MM.1S (cell line): ENCODE measurements at regions not wholly inside any gene's neighbourhood (a gene's known extent, or its start where the extent isn't known, plus 50 kb on each side); places are given as distances from the start of the nearest gene placed in this dataset.

ENCODE experiments used
- EZH2 ChIP-seq: fragments of 300-600 bp; sonication (generic); optimal IDR thresholded peaks from 2 replicates; pipeline ENCODE3; 2017; ENCODE audit warnings: low read depth, mild to moderate bottlenecking, antibody characterized with exemption, low read length, mixed read lengths
- EZH2phosphoT487 ChIP-seq: fragments of 300-600 bp; sonication (generic); IDR thresholded peaks from 2 replicates; pipeline ENCODE4 v1.6.1; 2018; ENCODE audit warnings: antibody characterized with exemption, low read length
- TF ChIP-seq, protein P1 (sequence below): fragments of 300-600 bp; sonication (generic); IDR thresholded peaks from 2 replicates; pipeline ENCODE4 v1.5.1; 2016; ENCODE audit warnings: antibody characterized with exemption, low read length, mixed read lengths

DNA sequence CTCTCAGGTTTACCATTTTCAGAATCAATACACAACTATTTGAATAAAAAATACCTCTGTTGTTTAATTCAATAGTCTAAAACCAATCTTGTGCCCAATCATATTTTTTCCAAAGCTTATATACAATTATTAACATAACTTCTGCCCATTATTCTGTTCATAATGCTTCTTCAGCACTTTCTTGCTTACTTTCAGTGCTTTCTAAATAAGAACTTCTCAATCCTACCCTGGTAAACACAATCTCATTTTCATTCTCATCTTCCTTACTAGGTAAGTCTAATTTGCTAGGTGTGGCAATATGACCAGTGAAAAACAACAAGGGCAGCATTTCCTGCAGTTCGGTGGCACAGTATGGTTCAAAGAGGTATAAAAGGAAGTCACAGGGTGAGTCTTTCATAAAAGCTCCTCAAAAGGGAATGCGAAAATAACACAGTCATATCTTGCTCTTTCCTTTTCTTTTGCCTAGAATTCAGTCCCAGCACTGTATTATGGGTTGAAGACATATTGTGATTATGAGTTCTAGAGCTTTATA is 103.5 kb downstream of the FOXG1 start:
- TF ChIP-seq, protein P1, sequence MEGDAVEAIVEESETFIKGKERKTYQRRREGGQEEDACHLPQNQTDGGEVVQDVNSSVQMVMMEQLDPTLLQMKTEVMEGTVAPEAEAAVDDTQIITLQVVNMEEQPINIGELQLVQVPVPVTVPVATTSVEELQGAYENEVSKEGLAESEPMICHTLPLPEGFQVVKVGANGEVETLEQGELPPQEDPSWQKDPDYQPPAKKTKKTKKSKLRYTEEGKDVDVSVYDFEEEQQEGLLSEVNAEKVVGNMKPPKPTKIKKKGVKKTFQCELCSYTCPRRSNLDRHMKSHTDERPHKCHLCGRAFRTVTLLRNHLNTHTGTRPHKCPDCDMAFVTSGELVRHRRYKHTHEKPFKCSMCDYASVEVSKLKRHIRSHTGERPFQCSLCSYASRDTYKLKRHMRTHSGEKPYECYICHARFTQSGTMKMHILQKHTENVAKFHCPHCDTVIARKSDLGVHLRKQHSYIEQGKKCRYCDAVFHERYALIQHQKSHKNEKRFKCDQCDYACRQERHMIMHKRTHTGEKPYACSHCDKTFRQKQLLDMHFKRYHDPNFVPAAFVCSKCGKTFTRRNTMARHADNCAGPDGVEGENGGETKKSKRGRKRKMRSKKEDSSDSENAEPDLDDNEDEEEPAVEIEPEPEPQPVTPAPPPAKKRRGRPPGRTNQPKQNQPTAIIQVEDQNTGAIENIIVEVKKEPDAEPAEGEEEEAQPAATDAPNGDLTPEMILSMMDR, result no peak
- TF ChIP-seq EZH2 (no peak), EZH2phosphoT487 (no peak)
